ENCODE measurements at regions not wholly inside any gene's neighbourhood (a gene's known extent, or its start where the extent isn't known, plus 50 kb on each side); places are given as distances from the start of the nearest gene placed in this dataset.

DNA sequence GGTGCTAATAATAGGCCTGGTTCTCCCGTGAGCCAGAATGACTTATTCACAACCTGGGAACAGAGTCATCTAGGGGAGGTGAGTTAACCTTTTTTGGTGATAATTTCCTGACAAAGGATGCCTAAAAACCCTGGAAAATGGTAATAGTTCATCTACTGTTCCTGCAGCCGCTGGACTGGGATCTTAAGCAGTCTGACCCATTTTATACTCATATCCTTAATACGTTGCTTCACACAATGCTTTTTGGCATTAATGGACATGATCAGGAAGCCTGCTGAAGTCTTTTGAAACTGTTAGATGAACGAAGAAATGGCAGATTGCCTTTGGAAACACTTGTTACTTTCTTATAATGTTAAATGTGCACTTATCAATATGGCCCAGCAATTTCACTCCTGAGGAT lies 81.9 kb upstream of the BMP2 start (continued):
- TF ChIP-seq CBX8 (IDR thresholded peaks at IDR 0.05; ENCODE audit: borderline replicate concordance, low read depth, low read length) (no peak), FOSL1 (IDR thresholded peaks at IDR 0.05; ENCODE audit: insufficient read depth, low read depth, low read length) (no peak), TBP (IDR thresholded peaks at IDR 0.05; ENCODE audit: low read depth, low read length) (no peak), SUZ12 (IDR thresholded peaks at IDR 0.05; ENCODE audit: low read length) (no peak), SIN3A (conservative IDR thresholded peaks at IDR 0.05 in 1 of 2, IDR thresholded peaks at IDR 0.05 in 1 of 2; ENCODE audit: low read depth in 1 of 2, low read length in 2 of 2) (no peak), NANOG (IDR thresholded peaks at IDR 0.05; ENCODE audit: insufficient read depth, low read depth, low read length, poor library complexity, severe bottlenecking) (no peak), JUND (IDR thresholded peaks at IDR 0.05; ENCODE audit: low read length) (no peak)
